HG03039 (cell line): ENCODE measurements at regions not wholly inside any gene's neighbourhood (a gene's known extent, or its start where the extent isn't known, plus 50 kb on each side); places are given as distances from the start of the nearest gene placed in this dataset.
"Not testable (repeated sequence)": the region's sequence is repeated elsewhere in the genome, so short reads cannot be mapped to it uniquely, and the experiment has no call there.

Experiments used
- ATAC-seq: cut with Tn5 transposase; IDR thresholded peaks from one replicate; pipeline ENCODE4 v1.9.1; 2021; ENCODE audit warnings: mild to moderate bottlenecking, moderate library complexity; ENCODE audit not compliant: unreplicated experiment

DNA sequence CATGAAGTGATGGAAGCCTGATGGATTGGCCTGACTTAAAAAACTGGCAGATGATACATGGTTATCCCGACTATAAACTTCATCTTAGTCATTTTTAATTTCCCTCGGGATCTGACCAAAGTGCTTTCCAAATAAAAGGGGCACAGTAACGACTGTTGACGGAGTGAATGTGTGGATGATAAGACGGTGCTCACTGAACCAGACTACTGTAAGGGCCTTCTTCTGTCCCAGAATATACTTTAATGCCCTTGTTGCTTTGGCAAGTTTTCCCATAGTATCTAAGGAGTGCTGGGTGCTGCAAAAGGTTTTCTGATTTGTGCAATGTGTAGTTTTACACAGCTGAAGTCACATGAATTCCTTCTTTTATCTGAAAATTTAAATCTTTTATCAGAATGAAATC lies 373.5 kb downstream of the DSEL start:
- no peak for ATAC-seq

DNA sequence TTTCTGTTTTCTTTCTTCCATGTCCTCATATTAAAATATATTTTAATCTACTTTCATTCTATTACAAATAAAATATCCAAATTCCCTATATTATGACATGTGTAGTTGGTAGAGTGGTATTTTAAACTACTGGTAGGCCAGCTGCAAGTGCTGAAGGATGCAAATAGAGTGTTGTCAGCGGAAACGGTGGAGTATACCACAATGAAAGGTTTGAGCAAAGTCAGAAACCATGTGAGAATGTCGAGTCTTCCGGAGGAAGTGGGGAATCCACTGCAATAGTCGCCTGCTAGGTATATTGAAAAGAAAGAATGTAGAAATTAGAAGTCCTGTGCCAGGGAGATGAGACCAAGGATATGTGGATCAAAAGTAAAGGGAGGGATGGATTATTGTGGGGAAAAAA lies 373.9 kb downstream of the DSEL start:
- ATAC-seq = no peak

- ATAC-seq = no peak
These were observed 376.0 kb downstream of the DSEL start for GRCh38 chr18:67140495-67140894.

- ATAC-seq = no peak
These were observed 376.6 kb downstream of the DSEL start for GRCh38 chr18:67139899-67140298.

DNA sequence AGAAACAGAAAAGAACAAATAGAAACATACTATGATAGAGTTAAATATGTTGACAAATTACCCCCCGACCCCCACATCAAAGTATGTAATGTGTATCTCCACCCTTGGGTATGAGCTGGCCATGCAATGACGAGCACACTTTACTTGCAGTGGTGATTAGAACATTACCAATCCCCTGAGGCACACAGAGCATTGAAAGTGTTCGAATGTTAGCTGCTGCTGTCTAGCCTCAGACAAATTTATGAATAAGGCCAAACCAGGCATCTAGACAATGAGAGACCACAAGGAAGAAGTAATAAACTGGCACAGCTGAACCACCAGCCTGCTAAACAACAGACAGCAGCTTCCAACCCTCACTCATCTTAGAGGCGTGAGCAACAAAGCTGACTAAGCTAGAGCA lies 380.5 kb downstream of the DSEL start:
- no peak for ATAC-seq

DNA sequence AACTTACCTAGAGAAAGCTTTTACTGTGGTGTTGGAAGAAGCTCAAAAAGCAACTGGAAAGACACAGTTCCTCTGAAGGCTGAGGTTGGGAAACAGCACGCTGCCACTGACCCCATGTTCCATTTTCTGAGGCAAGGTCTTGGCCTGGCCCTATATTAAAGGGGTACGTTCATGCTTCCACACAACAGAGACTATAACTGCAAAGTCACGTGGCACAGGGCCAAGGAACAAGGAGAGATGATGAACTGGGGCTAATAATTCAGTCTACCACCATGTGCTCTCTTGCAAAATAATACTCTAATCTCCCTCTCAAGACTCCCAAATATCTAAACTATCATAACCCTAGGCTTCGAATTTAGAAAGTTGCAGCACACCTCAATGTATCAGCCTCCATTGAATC lies 381.6 kb downstream of the DSEL start:
- no peak for ATAC-seq

DNA sequence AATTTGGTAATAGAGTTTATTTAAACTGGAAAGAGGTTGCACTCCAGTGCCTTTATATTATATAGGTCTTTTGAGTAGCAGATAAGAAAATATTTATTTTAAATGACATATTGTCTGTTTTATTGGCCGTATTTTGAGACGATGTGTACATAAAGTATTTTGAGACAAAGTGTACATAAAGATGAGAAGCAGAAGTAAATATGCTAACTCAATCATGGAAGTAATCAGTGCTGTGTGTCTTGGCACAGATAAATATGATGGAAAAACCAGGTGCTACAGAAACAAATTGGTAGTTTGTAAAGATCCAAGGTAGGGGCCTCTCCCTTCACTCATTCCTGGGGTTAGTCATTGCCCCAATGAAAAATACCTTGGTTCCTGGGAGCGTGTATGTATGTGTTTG lies 382.9 kb downstream of the DSEL start:
- no peak for ATAC-seq

GRCh38 chr18:67132919-67133318 lies 383.6 kb downstream of the DSEL start:
- no peak for ATAC-seq

DNA sequence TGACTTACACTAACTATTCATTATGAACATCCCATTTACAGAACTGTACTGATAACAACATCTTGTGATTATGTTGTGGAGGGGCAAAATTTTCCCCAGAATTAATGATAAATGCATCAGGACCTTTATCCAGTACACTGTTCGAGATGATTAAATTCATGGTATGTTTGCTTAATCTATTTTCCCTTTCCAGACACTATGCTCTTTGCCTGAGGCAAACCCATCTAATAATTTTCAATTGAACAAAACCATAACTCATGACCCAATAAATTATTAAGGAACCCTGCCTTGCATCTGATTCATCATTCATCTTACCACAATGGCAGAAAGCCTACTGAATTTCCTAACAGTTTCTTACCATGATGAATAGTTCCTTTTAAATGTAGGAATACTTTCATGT lies 385.0 kb downstream of the DSEL start:
- ATAC-seq = no peak

- ATAC-seq = not testable (repeated sequence)
These were observed 389.8 kb downstream of the DSEL start for GRCh38 chr18:67126751-67127150.

DNA sequence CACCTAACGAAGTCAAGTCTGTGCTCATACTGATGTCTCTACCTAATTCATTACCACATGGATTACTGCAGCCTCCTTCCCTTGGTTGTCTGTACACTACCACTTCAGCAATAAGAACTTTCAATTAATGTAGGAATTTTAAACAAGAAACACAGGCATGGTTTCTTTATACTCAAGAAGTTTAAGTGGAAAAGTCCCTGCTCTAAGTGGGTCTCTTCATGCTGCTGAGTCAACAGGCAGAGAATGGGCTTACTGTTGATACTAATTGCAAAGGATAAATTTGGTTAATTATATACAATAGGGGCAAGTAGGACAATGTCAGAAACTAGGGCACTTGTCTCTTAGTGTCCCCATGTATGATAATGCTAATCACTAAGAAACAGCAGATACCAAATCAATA lies 392.6 kb downstream of the DSEL start:
- no peak for ATAC-seq

DNA sequence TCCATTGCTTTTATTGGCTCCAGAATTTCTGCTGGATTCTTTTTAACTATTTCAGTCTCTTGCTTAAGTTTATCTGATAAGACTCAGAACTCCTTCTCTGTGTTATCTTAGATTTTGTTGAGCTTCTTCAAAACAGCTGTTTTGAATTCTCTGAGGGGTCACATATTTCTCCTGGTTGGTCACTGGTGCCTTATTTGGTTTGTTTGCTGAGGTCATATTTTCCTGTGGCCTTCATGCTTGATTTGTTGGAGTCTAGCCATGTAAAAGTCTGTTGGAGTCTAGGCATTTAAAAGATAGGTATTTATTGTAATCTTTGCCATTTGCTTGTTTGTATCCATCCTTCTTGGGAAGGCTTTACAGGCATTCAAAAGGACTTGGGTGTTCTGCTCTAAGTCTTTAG lies 398.7 kb downstream of the DSEL start:
- no peak for ATAC-seq

GRCh38 chr18:67109535-67109934 lies 407.0 kb downstream of the DSEL start:
- ATAC-seq = no peak

DNA sequence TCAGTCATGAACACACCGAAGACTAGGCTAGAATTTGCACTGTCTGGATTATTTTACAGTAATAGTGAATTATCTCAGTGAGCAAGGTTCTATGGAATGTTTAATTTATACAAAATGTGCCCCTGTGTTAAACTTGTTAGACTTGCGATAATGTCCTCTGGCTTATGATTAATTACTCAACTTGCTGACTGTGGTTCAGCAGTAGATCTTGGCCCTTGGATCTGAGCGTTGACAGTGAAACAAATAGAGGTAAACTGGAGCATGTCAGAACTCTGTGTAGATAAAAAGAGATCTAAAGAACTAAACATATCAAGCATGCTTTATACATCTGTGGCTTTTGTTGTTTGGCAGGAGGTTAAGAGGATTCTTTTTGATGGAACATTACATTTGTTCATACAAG lies 407.6 kb downstream of the DSEL start:
- ATAC-seq = no peak

GRCh38 chr18:67104700-67105284 lies 411.7 kb downstream of the DSEL start:
- ATAC-seq = peak; percentile 96

DNA sequence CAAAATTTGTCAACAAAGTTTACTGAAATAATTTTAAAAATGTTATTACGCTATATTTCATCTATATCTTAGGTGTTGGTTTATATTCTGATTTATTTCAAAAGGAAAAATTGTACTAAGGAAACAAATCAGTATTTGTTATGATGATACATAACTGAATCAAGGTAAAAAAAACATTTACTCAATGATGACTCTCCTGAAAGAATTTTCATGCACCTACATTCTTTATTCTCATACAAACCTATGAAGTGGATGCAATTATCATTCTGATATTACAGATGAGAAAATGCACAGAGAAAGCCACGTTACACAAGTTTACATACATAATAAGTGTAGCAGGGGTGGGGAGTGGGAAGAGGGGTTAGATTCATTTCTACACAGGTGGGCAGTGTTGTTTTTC lies 422.4 kb downstream of the DSEL start:
- no peak for ATAC-seq

GRCh38 chr18:67092141-67092540 lies 424.4 kb downstream of the DSEL start:
- no peak for ATAC-seq

GRCh38 chr18:67081482-67082211 lies 434.9 kb downstream of the DSEL start:
- ATAC-seq = no peak

DNA sequence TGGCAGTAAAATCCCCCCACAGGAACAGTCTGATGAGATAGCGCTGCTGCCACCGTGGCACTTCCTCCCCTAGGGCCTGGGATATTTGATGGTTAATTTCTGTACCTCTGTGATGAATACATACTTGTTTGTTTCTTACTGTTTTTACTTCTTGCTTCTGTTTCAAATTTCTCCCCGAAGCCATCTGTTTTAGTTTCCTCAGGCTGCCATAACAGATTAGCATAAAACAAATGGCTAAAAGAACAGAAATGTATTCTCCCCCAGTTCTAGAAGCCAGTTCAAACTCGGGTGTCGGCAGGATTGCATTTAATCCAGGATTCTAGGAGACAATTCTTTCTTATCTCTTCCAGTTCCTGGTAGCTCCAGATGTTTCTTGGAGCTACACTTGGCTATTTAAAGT lies 435.9 kb downstream of the DSEL start:
- no peak for ATAC-seq

GRCh38 chr18:67074309-67074708 lies 442.2 kb downstream of the DSEL start:
- ATAC-seq = no peak

DNA sequence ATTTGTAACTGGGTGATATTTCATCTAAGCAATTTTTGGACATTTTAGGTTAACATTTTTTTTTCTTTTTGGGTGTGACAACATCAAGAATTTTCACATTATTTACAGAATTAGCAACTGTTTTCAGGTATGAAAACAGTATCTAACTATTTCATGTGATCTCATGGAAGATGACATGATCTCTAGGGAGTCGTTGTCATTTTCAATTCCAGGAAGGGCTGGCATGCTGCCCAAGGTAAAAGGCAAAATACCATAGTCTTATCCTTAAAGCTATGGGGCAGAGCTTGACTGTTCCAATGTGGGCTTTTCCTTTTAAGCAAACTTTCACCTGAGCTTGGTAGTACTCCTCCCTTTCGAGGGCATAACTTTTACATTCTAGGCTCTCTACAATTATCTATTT lies 443.7 kb downstream of the DSEL start:
- ATAC-seq = no peak

DNA sequence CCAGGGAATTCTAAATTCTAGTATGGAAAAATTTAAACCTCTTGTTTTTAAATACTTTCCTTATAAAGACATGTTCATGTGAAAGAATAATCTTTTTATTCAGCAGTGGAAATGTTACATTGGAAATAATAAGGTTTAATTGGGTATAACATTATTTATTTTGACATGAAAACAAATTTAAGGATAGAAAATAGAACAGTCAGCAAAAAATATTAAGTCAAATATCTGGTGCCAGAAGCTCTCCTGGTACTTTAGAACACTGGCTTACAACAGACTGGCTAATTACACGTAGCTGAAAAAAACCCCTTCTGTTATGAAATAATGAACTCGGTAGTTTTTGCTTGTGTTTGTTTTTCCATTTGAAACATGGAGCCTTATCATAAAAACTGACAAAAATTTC lies 447.9 kb downstream of the DSEL start:
- ATAC-seq = no peak

- no peak for ATAC-seq
These were observed 443.4 kb upstream of the CDH19 start for GRCh38 chr18:67047334-67047733.
